ENCODE measurements at regions not wholly inside any gene's neighbourhood (a gene's known extent, or its start where the extent isn't known, plus 50 kb on each side); places are given as distances from the start of the nearest gene placed in this dataset.

DNA sequence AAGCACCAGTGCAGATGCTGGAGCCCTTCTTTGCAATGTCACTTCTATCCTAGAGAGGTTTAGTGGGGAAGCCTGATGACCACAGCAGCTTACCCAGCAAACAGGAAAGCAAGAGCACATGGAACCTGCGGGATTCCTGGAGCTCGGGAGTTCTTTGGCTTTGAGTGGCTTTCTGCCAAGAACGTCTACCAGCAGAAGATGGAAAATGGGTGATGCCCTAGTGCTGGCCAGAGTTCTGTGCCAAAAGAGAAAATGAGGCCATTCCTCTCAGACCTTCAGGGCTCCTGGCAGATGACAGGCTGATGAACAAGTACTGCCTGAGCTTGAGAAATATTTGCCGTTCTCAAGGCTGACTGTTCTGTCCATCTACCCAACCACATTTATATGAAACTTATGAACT is 332.1 kb upstream of the CCL2 start:
- Histone ChIP-seq H3K9me3 (ENCODE audit: control insufficient read depth in 4 of 4, low read length in 3 of 4) (no peaks in the 10 kb centered on the region), H3K27me3 (ENCODE audit: control insufficient read depth in 4 of 4, insufficient read depth in 4 of 4, low read length in 3 of 4) (no peaks in the 10 kb centered on the region), H3K36me3 (ENCODE audit: control insufficient read depth in 4 of 4, insufficient read depth in 3 of 4, low read depth in 1 of 4, low read length in 3 of 4) (no peaks in the 10 kb centered on the region), H3K4me3 (ENCODE audit: low read depth in 1 of 3, low read length in 3 of 3) (no peak overlapping the region), H3K27ac (ENCODE audit: low read depth in 1 of 2, low read length in 2 of 2) (no peak overlapping the region), H3K9ac (ENCODE audit: low read depth in 1 of 2, low read length in 2 of 2) (no peak overlapping the region), H3K4me1 (ENCODE audit: control insufficient read depth in 4 of 4, insufficient read depth in 4 of 4, low read length in 3 of 4) (no peaks in the 10 kb centered on the region)
- WGBS = 72% methylated on average over 4 of the region's 4 CpGs
- DNase-seq (ENCODE audit: low spot score) = no peak
- TF ChIP-seq YY1 (IDR thresholded peaks at IDR 0.05) = no peak
- no peak for TF ChIP-seq HNF4G (IDR thresholded peaks at IDR 0.05)
- TF ChIP-seq, protein P1, sequence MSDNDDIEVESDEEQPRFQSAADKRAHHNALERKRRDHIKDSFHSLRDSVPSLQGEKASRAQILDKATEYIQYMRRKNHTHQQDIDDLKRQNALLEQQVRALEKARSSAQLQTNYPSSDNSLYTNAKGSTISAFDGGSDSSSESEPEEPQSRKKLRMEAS (IDR thresholded peaks at IDR 0.05) = no peak
- TF ChIP-seq SP1 (IDR thresholded peaks at IDR 0.05) = no peak
- TF ChIP-seq FOXA2 (IDR thresholded peaks at IDR 0.05) = no peak
- no peak for TF ChIP-seq GABPA (IDR thresholded peaks at IDR 0.05 in 1 of 2, conservative IDR thresholded peaks at IDR 0.05 in 1 of 2)
- TF ChIP-seq, protein P2, sequence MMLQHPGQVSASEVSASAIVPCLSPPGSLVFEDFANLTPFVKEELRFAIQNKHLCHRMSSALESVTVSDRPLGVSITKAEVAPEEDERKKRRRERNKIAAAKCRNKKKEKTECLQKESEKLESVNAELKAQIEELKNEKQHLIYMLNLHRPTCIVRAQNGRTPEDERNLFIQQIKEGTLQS (IDR thresholded peaks at IDR 0.05) = no peak

DNA sequence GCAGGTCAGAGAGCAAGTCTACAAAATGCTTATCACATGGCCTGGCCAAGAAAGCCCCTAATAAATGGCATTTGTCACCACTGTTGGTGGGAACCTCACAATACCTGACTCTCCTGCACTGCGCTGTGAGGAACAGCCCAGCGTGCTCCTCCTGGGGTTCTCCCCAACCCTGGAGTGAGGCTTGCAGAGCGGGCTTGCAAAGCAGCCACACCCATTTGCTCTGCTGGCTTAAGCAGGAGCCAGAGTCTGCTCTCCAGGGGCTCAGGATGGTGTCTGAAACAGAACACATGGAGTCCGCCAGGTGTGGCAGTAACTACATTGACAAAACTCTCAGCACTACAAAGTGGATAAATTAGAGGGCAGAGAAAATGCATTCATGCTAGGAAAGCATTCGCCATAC is 331.0 kb upstream of the CCL2 start:
- H3K4me3 ChIP-seq (ENCODE audit: low read depth in 1 of 3, low read length in 3 of 3) = no peak overlapping the region
- DNase-seq (ENCODE audit: low spot score) = no peak
- H3K9ac ChIP-seq (ENCODE audit: low read depth in 1 of 2, low read length in 2 of 2) = no peak overlapping the region
- H3K36me3 ChIP-seq (ENCODE audit: control insufficient read depth in 4 of 4, insufficient read depth in 3 of 4, low read depth in 1 of 4, low read length in 3 of 4) = no peaks in the 10 kb centered on the region
- no peaks in the 10 kb centered on the region for H3K4me1 ChIP-seq (ENCODE audit: control insufficient read depth in 4 of 4, insufficient read depth in 4 of 4, low read length in 3 of 4)
- H3K9me3 ChIP-seq (ENCODE audit: control insufficient read depth in 4 of 4, low read length in 3 of 4) = no peaks in the 10 kb centered on the region
- no peak for TF ChIP-seq NR2F2 (IDR thresholded peaks at IDR 0.05)
- no peak for TF ChIP-seq GABPA (IDR thresholded peaks at IDR 0.05 in 1 of 2, conservative IDR thresholded peaks at IDR 0.05 in 1 of 2)
- no peak for TF ChIP-seq TAF1 (conservative IDR thresholded peaks at IDR 0.05)
- TF ChIP-seq YY1 (IDR thresholded peaks at IDR 0.05) = no peak
- TF ChIP-seq, protein P3, sequence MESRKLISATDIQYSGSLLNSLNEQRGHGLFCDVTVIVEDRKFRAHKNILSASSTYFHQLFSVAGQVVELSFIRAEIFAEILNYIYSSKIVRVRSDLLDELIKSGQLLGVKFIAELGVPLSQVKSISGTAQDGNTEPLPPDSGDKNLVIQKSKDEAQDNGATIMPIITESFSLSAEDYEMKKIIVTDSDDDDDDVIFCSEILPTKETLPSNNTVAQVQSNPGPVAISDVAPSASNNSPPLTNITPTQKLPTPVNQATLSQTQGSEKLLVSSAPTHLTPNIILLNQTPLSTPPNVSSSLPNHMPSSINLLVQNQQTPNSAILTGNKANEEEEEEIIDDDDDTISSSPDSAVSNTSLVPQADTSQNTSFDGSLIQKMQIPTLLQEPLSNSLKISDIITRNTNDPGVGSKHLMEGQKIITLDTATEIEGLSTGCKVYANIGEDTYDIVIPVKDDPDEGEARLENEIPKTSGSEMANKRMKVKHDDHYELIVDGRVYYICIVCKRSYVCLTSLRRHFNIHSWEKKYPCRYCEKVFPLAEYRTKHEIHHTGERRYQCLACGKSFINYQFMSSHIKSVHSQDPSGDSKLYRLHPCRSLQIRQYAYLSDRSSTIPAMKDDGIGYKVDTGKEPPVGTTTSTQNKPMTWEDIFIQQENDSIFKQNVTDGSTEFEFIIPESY (IDR thresholded peaks at IDR 0.05) = no peak
- no peak for TF ChIP-seq JUND (IDR thresholded peaks at IDR 0.05)
- no peak for TF ChIP-seq FOXA1 (IDR thresholded peaks at IDR 0.05)
- TF ChIP-seq HNF4A (conservative IDR thresholded peaks at IDR 0.05) = no peak
- TF ChIP-seq EGR1 (IDR thresholded peaks at IDR 0.05; ENCODE audit: low read depth in 2 of 2) = no peak
- TF ChIP-seq, protein P4, sequence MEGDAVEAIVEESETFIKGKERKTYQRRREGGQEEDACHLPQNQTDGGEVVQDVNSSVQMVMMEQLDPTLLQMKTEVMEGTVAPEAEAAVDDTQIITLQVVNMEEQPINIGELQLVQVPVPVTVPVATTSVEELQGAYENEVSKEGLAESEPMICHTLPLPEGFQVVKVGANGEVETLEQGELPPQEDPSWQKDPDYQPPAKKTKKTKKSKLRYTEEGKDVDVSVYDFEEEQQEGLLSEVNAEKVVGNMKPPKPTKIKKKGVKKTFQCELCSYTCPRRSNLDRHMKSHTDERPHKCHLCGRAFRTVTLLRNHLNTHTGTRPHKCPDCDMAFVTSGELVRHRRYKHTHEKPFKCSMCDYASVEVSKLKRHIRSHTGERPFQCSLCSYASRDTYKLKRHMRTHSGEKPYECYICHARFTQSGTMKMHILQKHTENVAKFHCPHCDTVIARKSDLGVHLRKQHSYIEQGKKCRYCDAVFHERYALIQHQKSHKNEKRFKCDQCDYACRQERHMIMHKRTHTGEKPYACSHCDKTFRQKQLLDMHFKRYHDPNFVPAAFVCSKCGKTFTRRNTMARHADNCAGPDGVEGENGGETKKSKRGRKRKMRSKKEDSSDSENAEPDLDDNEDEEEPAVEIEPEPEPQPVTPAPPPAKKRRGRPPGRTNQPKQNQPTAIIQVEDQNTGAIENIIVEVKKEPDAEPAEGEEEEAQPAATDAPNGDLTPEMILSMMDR (IDR thresholded peaks at IDR 0.05; ENCODE audit: low read depth, low read length, missing input control) = no peak
- TF ChIP-seq, protein P2 (IDR thresholded peaks at IDR 0.05) = no peak
- TF ChIP-seq, protein P1 (IDR thresholded peaks at IDR 0.05) = no peak
- 59% methylated on average over 5 of the region's 5 CpGs for WGBS
- no peak overlapping the region for H3K27ac ChIP-seq (ENCODE audit: low read depth in 1 of 2, low read length in 2 of 2)
- H3K27me3 ChIP-seq (ENCODE audit: control insufficient read depth in 4 of 4, insufficient read depth in 4 of 4, low read length in 3 of 4) = no peaks in the 10 kb centered on the region

Measured in liver (tissue), 8 donors.